Fibroblast of lung (primary cell): ENCODE measurements at regions not wholly inside any gene's neighbourhood (a gene's known extent, or its start where the extent isn't known, plus 50 kb on each side); places are given as distances from the start of the nearest gene placed in this dataset.
"Not testable (repeated sequence)": the region's sequence is repeated elsewhere in the genome, so short reads cannot be mapped to it uniquely, and the experiment has no call there.

Experiments
- DNase-seq, 2 donors: peaks; one replicate each; pipeline versions ENCODE4 v3.0.0 to v3.0.0-alpha.2; 2010; ENCODE audit warnings: low read depth in 2 of 2
- H2AFZ ChIP-seq: 2 replicates; pipeline ENCODE4 v1.5.1; 2012; ENCODE audit warnings: low read length, control low read depth, inconsistent platforms
- H3K27ac ChIP-seq: 2 replicates; pipeline ENCODE4 v1.5.1; 2011; ENCODE audit warnings: low read length, control low read depth; ENCODE audit not compliant: insufficient read depth
- H3K27me3 ChIP-seq: 2 replicates; pipeline ENCODE4 v1.5.1; 2011; ENCODE audit warnings: mild to moderate bottlenecking, low read length; ENCODE audit not compliant: control insufficient read depth, insufficient read depth
- H3K36me3 ChIP-seq: 2 replicates; pipeline ENCODE4 v1.5.1; 2011; ENCODE audit warnings: low read length; ENCODE audit not compliant: control insufficient read depth, insufficient read depth
- H3K4me1 ChIP-seq: 2 replicates; pipeline ENCODE4 v1.5.1; 2011; ENCODE audit warnings: low read length; ENCODE audit not compliant: control insufficient read depth, insufficient read depth; ENCODE audit errors: extremely low read depth
- H3K4me2 ChIP-seq: 2 replicates; pipeline ENCODE4 v1.5.1; 2011; ENCODE audit warnings: low read length, control low read depth; ENCODE audit not compliant: insufficient read depth; ENCODE audit errors: extremely low read depth
- H3K4me3 ChIP-seq, 4 experiments: fragments of 200-600 bp in 1 of 4; sonication (generic) in 1 of 4; replicated peaks in 1 of 4; 2 replicates each; pipeline ENCODE4 v1.5.1; 2011 to 2016; ENCODE audit warnings: low read length in 4 of 4, low read depth in 3 of 4, mild to moderate bottlenecking in 3 of 4, control low read depth in 2 of 4, inconsistent platforms in 1 of 4, mixed read lengths in 1 of 4; ENCODE audit not compliant: insufficient read depth in 1 of 4; ENCODE audit errors: control extremely low read depth in 1 of 4
- H3K79me2 ChIP-seq: 2 replicates; pipeline ENCODE4 v1.5.1; 2012; ENCODE audit warnings: mild to moderate bottlenecking, low read length, inconsistent platforms; ENCODE audit not compliant: control insufficient read depth, insufficient read depth
- H3K9ac ChIP-seq: 2 replicates; pipeline ENCODE4 v1.5.1; 2011; ENCODE audit warnings: mild to moderate bottlenecking, low read length, control low read depth; ENCODE audit not compliant: insufficient read depth
- H3K9me3 ChIP-seq: 2 replicates; pipeline ENCODE4 v1.5.1; 2012; ENCODE audit warnings: low read depth, low read length; ENCODE audit not compliant: control insufficient read depth, insufficient read depth
- H4K20me1 ChIP-seq: 2 replicates; pipeline ENCODE4 v1.5.1; 2011; ENCODE audit warnings: low read length; ENCODE audit not compliant: control insufficient read depth, insufficient read depth; ENCODE audit errors: extremely low read depth
- CTCF ChIP-seq, 2 donors: IDR thresholded peaks in 1 of 2; conservative IDR thresholded peaks in 1 of 2; 1 replicate in 1 of 2; 2 replicates in 1 of 2; pipeline ENCODE4 v1.5.1; 2011 to 2012; ENCODE audit warnings: low read length in 2 of 2, control low read depth in 1 of 2, inconsistent platforms in 1 of 2, low read depth in 1 of 2, mild to moderate bottlenecking in 1 of 2
- EZH2 ChIP-seq: IDR thresholded peaks from 2 replicates; pipeline ENCODE4 v1.5.1; 2012; ENCODE audit warnings: low read length, control low read depth, mild to moderate bottlenecking; ENCODE audit errors: missing control alignments

GRCh38 chr3:10732292-10732691 is 83.7 kb upstream of the SLC6A11 start:
- Histone ChIP-seq H3K4me1 (no peaks in the 10 kb centered on the region), H3K27me3 (no peaks in the 10 kb centered on the region), H3K36me3 (no peaks in the 10 kb centered on the region), H3K9ac (no peak overlapping the region), H3K4me3 (no peak overlapping the region), H4K20me1 (no peaks in the 10 kb centered on the region), H3K79me2 (no peaks in the 10 kb centered on the region), H3K9me3 (no peaks in the 10 kb centered on the region), H3K4me2 (no peak overlapping the region), H2AFZ (no peak overlapping the region), H3K27ac (no peak overlapping the region)
- TF ChIP-seq CTCF (conservative IDR thresholded peaks at IDR 0.05 in 1 of 2, IDR thresholded peaks at IDR 0.05 in 1 of 2; ENCODE audit: low read depth in 1 of 2, low read length in 2 of 2), result no peak
- TF ChIP-seq EZH2, result no peak
- no peak for DNase-seq

- Histone ChIP-seq H2AFZ (no peak overlapping the region), H3K79me2 (no peaks in the 10 kb centered on the region), H3K27ac (no peak overlapping the region), H3K4me1 (no peaks in the 10 kb centered on the region), H3K9me3 (no peaks in the 10 kb centered on the region), H3K36me3 (no peaks in the 10 kb centered on the region), H3K9ac (no peak overlapping the region), H3K4me3 (no peak overlapping the region), H3K4me2 (no peak overlapping the region), H3K27me3 (peaks cover 4% of the 10 kb centered on the region), H4K20me1 (no peaks in the 10 kb centered on the region)
- TF ChIP-seq EZH2 (no peak), CTCF (conservative IDR thresholded peaks at IDR 0.05 in 1 of 2, IDR thresholded peaks at IDR 0.05 in 1 of 2; ENCODE audit: low read depth in 1 of 2, low read length in 2 of 2) (no peak)
- DNase-seq, result no peak
Observed at GRCh38 chr3:10733297-10733696, 82.7 kb upstream of the SLC6A11 start.

DNA sequence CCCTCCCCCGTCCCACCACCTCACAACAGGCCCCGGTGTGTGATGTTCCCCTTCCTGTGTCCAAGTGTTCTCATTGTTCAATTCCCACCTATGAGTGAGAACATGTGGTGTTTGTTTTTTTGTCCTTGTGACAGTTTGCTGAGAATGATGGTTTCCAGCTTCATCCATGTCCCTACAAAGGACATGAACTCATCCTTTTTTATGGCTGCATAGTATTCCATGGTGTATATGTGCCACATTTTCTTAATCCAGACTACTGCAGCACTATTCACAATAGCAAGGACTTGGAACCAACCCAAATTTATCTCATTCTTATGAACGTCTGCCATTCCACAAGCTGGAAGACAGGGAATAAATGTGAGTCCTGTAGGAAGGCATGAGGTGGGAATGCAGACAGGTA is 79.6 kb upstream of the SLC6A11 start:
- H2AFZ ChIP-seq, H4K20me1 ChIP-seq, H3K79me2 ChIP-seq, DNase-seq, H3K36me3 ChIP-seq, H3K9me3 ChIP-seq, H3K27ac ChIP-seq, H3K27me3 ChIP-seq, H3K4me3 ChIP-seq, H3K9ac ChIP-seq, H3K4me1 ChIP-seq, H3K4me2 ChIP-seq: not testable (repeated sequence)

DNA sequence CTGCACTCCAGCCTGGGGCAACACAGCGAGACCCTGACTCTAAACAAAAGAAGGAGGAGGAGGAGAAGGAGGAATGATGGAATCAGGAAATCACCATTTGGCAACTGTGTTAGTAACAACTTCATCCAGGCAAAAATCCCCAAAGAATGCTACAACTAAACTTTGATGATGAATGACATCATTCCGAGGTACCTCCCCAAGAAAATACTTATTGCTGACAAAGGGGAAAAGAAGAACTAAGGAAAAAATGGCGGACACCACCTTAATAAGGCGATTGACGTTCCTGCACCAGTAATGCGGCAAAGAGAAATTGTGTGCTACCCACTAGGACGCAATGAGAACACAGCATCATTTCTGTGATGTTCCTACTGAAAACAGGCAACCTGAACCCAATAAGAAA is 78.2 kb upstream of the SLC6A11 start:
- no peak overlapping the region for H3K4me2 ChIP-seq
- TF ChIP-seq CTCF (conservative IDR thresholded peaks at IDR 0.05 in 1 of 2, IDR thresholded peaks at IDR 0.05 in 1 of 2; ENCODE audit: low read depth in 1 of 2, low read length in 2 of 2) (no peak), EZH2 (no peak)

More for the DNA sequence above, 78.2 kb upstream of the SLC6A11 start:
- H3K27ac ChIP-seq, result no peak overlapping the region
- H3K79me2 ChIP-seq, result no peaks in the 10 kb centered on the region
- no peaks in the 10 kb centered on the region for H3K9me3 ChIP-seq
- H3K9ac ChIP-seq, result no peak overlapping the region
- H3K4me1 ChIP-seq, result no peaks in the 10 kb centered on the region
- H4K20me1 ChIP-seq, result no peaks in the 10 kb centered on the region
- H3K36me3 ChIP-seq, result no peaks in the 10 kb centered on the region
- DNase-seq, result no peak
- H3K27me3 ChIP-seq, result peaks cover 4% of the 10 kb centered on the region
- H3K4me3 ChIP-seq, result no peak overlapping the region
- no peak overlapping the region for H2AFZ ChIP-seq
